ENCODE measurements at regions not wholly inside any gene's neighbourhood (a gene's known extent, or its start where the extent isn't known, plus 50 kb on each side); places are given as distances from the start of the nearest gene placed in this dataset.
"Not testable (repeated sequence)": the region's sequence is repeated elsewhere in the genome, so short reads cannot be mapped to it uniquely, and the experiment has no call there.

GRCh38 chr20:51172558-51173428 lies 149.9 kb upstream of the KCNG1 start:
- TF ChIP-seq CTCF (IDR thresholded peaks at IDR 0.05; ENCODE audit: borderline replicate concordance, control extremely low read depth, extremely low read depth, insufficient read depth, missing control alignments), result no peak
- no peak for DNase-seq (ENCODE audit: low spot score)
- in situ Hi-C loops (cut with MboI; ENCODE audit: low sequenced_read_pairs, unreplicated experiment), result no loop called here

- in situ Hi-C loops (cut with MboI; ENCODE audit: low sequenced_read_pairs, unreplicated experiment), result no loop called here
- no peak for DNase-seq (ENCODE audit: low spot score)
- no peak for TF ChIP-seq CTCF (IDR thresholded peaks at IDR 0.05; ENCODE audit: borderline replicate concordance, control extremely low read depth, extremely low read depth, insufficient read depth, missing control alignments)
Observed at GRCh38 chr20:51171141-51171540, 148.2 kb upstream of the KCNG1 start.

- TF ChIP-seq CTCF (IDR thresholded peaks at IDR 0.05; ENCODE audit: borderline replicate concordance, control extremely low read depth, extremely low read depth, insufficient read depth, missing control alignments), result no peak
- in situ Hi-C loops (cut with MboI; ENCODE audit: low sequenced_read_pairs, unreplicated experiment), result no loop called here
- no peak for DNase-seq (ENCODE audit: low spot score)
Observed at GRCh38 chr20:51169813-51170212, 146.9 kb upstream of the KCNG1 start.

GRCh38 chr20:51167911-51168310 lies 145.0 kb upstream of the KCNG1 start:
- in situ Hi-C loops (cut with MboI; ENCODE audit: low sequenced_read_pairs, unreplicated experiment); DNase-seq (ENCODE audit: low spot score): not testable (repeated sequence)

GRCh38 chr20:51166489-51166888 lies 143.6 kb upstream of the KCNG1 start:
- no peak for DNase-seq (ENCODE audit: low spot score)
- TF ChIP-seq CTCF (IDR thresholded peaks at IDR 0.05; ENCODE audit: borderline replicate concordance, control extremely low read depth, extremely low read depth, insufficient read depth, missing control alignments), result no peak
- in situ Hi-C loops (cut with MboI; ENCODE audit: low sequenced_read_pairs, unreplicated experiment), result no loop called here

GRCh38 chr20:51165131-51165530 lies 142.2 kb upstream of the KCNG1 start:
- no peak for TF ChIP-seq CTCF (IDR thresholded peaks at IDR 0.05; ENCODE audit: borderline replicate concordance, control extremely low read depth, extremely low read depth, insufficient read depth, missing control alignments)
- no peak for DNase-seq (ENCODE audit: low spot score)
- in situ Hi-C loops (cut with MboI; ENCODE audit: low sequenced_read_pairs, unreplicated experiment), result no loop called here

- in situ Hi-C loops (cut with MboI; ENCODE audit: low sequenced_read_pairs, unreplicated experiment), result no loop called here
Observed at GRCh38 chr20:51164731-51165130, 141.8 kb upstream of the KCNG1 start.

More at GRCh38 chr20:51164731-51165130, 141.8 kb upstream of the KCNG1 start:
- no peak for DNase-seq (ENCODE audit: low spot score)
- no peak for TF ChIP-seq CTCF (IDR thresholded peaks at IDR 0.05; ENCODE audit: borderline replicate concordance, control extremely low read depth, extremely low read depth, insufficient read depth, missing control alignments)
